Right lobe of liver (tissue), 6 donors: ENCODE measurements at regions not wholly inside any gene's neighbourhood (a gene's known extent, or its start where the extent isn't known, plus 50 kb on each side); places are given as distances from the start of the nearest gene placed in this dataset.

ENCODE experiments used
- ATAC-seq, 4 donors: fragments of 200-7000 bp; cut with Tn5 transposase; one replicate each; pipeline ENCODE4 v1.9.1; 2020; ENCODE audit warnings: mild to moderate bottlenecking in 4 of 4, moderate library complexity in 4 of 4
- DNase-seq, 3 donors: peaks; one replicate each; pipeline ENCODE4 v3.0.0-alpha.2; 2020
- H3K27ac ChIP-seq, 3 donors: fragments of 200-600 bp; one replicate each; pipeline ENCODE4 v1.8.0; 2022
- H3K27me3 ChIP-seq, 2 donors: fragments of 200-600 bp; one replicate each; pipeline ENCODE4 v1.8.0; 2022
- H3K36me3 ChIP-seq, 4 donors: fragments of 200-600 bp; sonication (generic) in 1 of 4; one replicate each; pipeline versions ENCODE4 v1.5.1 to v1.8.0; 2017 to 2022; ENCODE audit warnings: control low read depth in 1 of 4
- H3K4me1 ChIP-seq, 4 donors: fragments of 200-600 bp; sonication (generic) in 1 of 4; one replicate each; pipeline versions ENCODE4 v1.5.1 to v1.8.0; 2017 to 2022; ENCODE audit warnings: control low read depth in 1 of 4
- H3K4me3 ChIP-seq, 3 donors: fragments of 200-600 bp; one replicate each; pipeline ENCODE4 v1.8.0; 2022
- H3K9me3 ChIP-seq, 4 donors: fragments of 200-600 bp; sonication (generic) in 1 of 4; one replicate each; pipeline versions ENCODE4 v1.5.1 to v1.8.0; 2017 to 2022; ENCODE audit warnings: control low read depth in 1 of 4
- CTCF ChIP-seq, 4 donors: fragments of 200-600 bp in 3 of 4; fragments of 450-650 bp in 1 of 4; IDR thresholded peaks; one replicate each; pipeline versions ENCODE4 v1.5.1 to v1.8.0; 2016 to 2022; ENCODE audit warnings: antibody characterized with exemption in 4 of 4, mild to moderate bottlenecking in 2 of 4
- POLR2A ChIP-seq: fragments of 450-650 bp; IDR thresholded peaks from one replicate; pipeline ENCODE4 v1.6.1; 2017; ENCODE audit warnings: antibody characterized with exemption, mild to moderate bottlenecking
- WGBS: methylation state at CpG from one replicate; pipeline ENCODE4 v1.1.6; 2018; ENCODE audit warnings: low coverage, low lambda C conversion rate; ENCODE audit not compliant: insufficient coverage; ENCODE audit errors: missing lambda C conversion rate; 5-methylcytosine and 5-hydroxymethylcytosine counted together
- intact Hi-C, 2 donors: fragments of 100-400 bp; cut with DNase I; formaldehyde crosslinking; loops; one replicate each; pipeline versions ENCODE4 v1.11.2 to v1.14.1; 2022
- donor health status: DM: no; HTN: yes; CAD: no.
- donor health status: DM: no; HTN: no; CAD: no.
- donor health status: DM: no; HTN: no; CAD: no.
- donor health status: DM: no; HTN: yes; CAD: no.
- donor health status: DM: no; HTN: yes; CAD: no.

- 82% methylated on average over 1 of the region's 1 CpG for WGBS
- no peaks in the 10 kb centered on the region for H3K36me3 ChIP-seq
- no peaks in the 10 kb centered on the region for H3K27me3 ChIP-seq
- no peak overlapping the region for H3K27ac ChIP-seq
- no peak for TF ChIP-seq CTCF (IDR thresholded peaks at IDR 0.05)
- TF ChIP-seq POLR2A = no peak
- DNase-seq = no peak
- no peak overlapping the region for H3K4me3 ChIP-seq
- H3K4me1 ChIP-seq = no peaks in the 10 kb centered on the region
- H3K9me3 ChIP-seq = no peaks in the 10 kb centered on the region
- no peak for ATAC-seq
- intact Hi-C loops = no loop called here
Observed at GRCh38 chr9:78685471-78685870, 388.5 kb downstream of the PSAT1 start.

- DNase-seq = no peak
- Histone ChIP-seq H3K4me1 (no peaks in the 10 kb centered on the region), H3K36me3 (no peaks in the 10 kb centered on the region), H3K27me3 (no peaks in the 10 kb centered on the region), H3K4me3 (no peak overlapping the region), H3K27ac (no peak overlapping the region), H3K9me3 (no peaks in the 10 kb centered on the region)
- TF ChIP-seq CTCF (IDR thresholded peaks at IDR 0.05) = no peak
- TF ChIP-seq POLR2A = no peak
- intact Hi-C loops = no loop called here
- no peak for ATAC-seq
- WGBS = 25% methylated on average over 1 of the region's 1 CpG
Observed at GRCh38 chr9:78688796-78689195, 391.9 kb downstream of the PSAT1 start.

GRCh38 chr9:78691542-78691941 lies 394.6 kb downstream of the PSAT1 start:
- no peak overlapping the region for H3K27ac ChIP-seq
- no peaks in the 10 kb centered on the region for H3K4me1 ChIP-seq
- TF ChIP-seq CTCF (IDR thresholded peaks at IDR 0.05) (no peak), POLR2A (no peak)
- H3K4me3 ChIP-seq = no peak overlapping the region
- 56% methylated on average over 2 of the region's 2 CpGs for WGBS
- ATAC-seq (no peak), DNase-seq (no peak)
- intact Hi-C loops = no loop called here
- no peaks in the 10 kb centered on the region for H3K36me3 ChIP-seq
- H3K27me3 ChIP-seq = no peaks in the 10 kb centered on the region
- H3K9me3 ChIP-seq = no peaks in the 10 kb centered on the region

DNA sequence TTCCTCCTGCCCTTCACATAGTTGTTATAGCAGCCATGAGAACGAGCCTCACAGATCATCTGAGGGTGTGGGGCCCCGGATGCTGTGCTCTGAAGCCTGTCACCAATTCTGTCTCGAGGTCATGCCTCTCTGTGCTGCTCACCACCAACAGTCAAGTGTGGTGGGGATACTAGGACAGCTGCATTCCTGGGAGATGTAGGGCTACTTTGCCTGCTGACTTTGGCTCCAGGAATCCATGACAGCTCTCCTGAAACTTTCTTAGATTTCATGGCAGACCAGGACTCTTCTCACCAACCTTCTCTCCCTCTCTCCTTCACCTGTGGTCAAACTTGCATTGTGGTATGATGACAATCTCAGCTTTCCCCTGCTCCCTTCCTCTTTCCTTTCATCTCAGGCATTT lies 395.9 kb downstream of the PSAT1 start:
- H3K4me3 ChIP-seq = no peak overlapping the region
- no peak overlapping the region for H3K27ac ChIP-seq
- H3K27me3 ChIP-seq = no peaks in the 10 kb centered on the region
- H3K36me3 ChIP-seq = no peaks in the 10 kb centered on the region
- H3K9me3 ChIP-seq = no peaks in the 10 kb centered on the region
- TF ChIP-seq CTCF (IDR thresholded peaks at IDR 0.05) (no peak), POLR2A (no peak)
- ATAC-seq (no peak), DNase-seq (no peak)
- H3K4me1 ChIP-seq = no peaks in the 10 kb centered on the region
- WGBS = 64% methylated on average over 3 of the region's 3 CpGs
- intact Hi-C loops = no loop called here

DNA sequence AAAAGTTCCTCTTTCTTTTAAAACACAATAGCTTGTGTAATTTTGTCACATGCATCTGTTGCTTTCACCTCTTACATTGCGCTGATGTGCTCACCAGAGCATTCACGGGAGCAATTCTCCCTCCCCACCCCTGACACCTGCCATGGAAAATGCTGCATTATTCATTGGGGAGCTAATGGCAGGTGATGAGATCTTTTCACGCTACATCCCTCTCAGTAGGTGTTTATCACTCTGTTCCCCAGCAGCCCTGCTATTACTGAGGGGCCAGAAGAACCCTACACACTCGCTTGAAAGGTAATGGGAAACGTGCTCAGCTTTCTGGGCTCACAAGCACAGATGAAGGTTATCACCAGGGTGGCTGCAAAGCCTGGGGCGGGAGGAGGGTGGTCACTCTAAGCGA lies 398.0 kb downstream of the PSAT1 start:
- H3K27ac ChIP-seq = no peak overlapping the region

More for the DNA sequence above, 398.0 kb downstream of the PSAT1 start:
- DNase-seq (no peak), ATAC-seq (no peak)
- Histone ChIP-seq H3K36me3 (no peaks in the 10 kb centered on the region), H3K4me1 (no peaks in the 10 kb centered on the region), H3K4me3 (no peak overlapping the region), H3K27me3 (no peaks in the 10 kb centered on the region), H3K9me3 (no peaks in the 10 kb centered on the region)
- intact Hi-C loops = no loop called here
- WGBS = 35% methylated on average over 7 of the region's 7 CpGs
- TF ChIP-seq CTCF (IDR thresholded peaks at IDR 0.05) (no peak), POLR2A (no peak)
